GM21528 (cell line): ENCODE measurements at regions not wholly inside any gene's neighbourhood (a gene's known extent, or its start where the extent isn't known, plus 50 kb on each side); places are given as distances from the start of the nearest gene placed in this dataset.
A peak's percentile ranks its signal among the peaks of the same experiment; 100 is the strongest.
"Not testable (repeated sequence)": the region's sequence is repeated elsewhere in the genome, so short reads cannot be mapped to it uniquely, and the experiment has no call there.

Source experiments
- ATAC-seq: cut with Tn5 transposase; IDR thresholded peaks from one replicate; pipeline ENCODE4 v1.9.1; 2021; ENCODE audit warnings: mild to moderate bottlenecking, moderate library complexity; ENCODE audit not compliant: unreplicated experiment, low FRiP score

DNA sequence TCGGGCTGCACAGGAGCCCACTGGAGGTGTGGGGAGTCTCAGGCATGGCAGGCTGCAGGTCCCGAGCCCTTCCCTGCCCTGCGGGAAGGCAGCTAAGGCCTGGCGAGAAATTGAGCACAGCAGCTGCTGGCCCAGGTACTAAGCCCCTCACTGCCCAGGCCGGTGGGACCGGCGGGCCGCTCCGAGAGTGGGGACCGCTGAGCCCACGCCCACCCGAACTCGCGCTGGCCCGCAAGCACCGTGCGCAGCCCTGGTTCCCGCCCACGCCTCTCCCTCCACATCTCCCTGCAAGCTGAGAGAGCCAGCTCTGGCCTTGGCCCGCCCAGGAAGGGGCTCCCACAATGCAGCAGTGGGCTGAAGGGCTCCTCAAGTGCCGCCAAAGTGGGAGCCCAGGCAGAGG, 82.0 kb upstream of the NEIL3 start:
- no peak for ATAC-seq

DNA sequence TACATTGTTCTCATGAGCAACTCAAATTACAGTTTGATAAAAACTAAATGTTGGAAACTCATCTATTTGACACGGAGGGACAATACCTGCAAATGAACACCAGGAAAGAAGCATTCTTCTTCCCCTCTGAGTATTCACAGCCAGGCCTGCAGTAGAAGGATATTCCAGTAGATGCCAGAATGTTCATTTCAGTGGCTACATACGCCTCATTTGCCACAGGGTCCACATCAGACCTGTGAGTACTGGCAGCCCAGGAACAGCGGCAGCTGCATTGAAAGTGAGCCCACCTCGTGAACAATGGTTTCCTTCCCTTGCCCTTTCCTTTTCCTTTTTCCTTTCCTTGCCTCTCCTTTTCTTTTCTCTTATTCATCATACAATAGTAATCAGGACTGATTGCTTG, 81.1 kb upstream of the NEIL3 start:
- no peak for ATAC-seq

DNA sequence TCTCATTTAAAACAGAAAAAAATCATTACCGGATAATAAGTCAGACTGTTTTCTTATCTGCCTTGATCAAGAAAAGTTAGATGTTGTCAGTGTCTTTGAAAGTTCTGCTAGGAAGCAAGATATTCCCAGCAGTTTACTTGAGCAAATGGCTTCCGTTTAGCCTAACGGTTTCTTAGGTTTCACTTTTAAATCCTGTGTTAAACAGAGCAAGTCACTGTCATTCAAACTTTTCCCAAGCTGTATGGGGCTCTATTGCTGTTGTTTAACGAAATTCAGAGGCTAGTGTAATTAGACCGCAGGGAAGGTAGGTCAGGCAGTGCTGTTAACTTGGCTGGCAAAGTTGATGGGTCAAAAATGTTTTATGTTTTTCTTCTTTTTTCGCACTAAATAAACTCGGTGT, 80.3 kb upstream of the NEIL3 start:
- ATAC-seq: no peak

GRCh38 chr4:177232473-177232872, 77.2 kb upstream of the NEIL3 start:
- no peak for ATAC-seq

DNA sequence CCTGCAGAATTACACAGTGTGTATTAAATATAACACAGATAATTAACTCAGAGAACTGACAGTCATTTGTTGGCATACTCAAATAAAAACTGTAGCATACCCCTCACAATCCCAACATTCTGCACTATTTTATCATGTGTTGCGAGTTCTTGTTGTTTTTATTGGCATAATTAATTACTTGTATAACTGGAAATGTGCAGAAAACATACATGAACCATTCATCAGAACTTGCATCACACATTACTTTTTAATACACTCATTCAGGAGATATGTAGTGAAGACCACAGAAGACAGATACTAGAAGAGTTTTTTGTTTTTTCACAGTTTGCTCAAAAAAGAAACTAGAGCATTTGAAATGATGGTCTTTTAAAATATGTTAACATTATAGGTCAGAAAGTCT, 74.6 kb upstream of the NEIL3 start:
- no peak for ATAC-seq

DNA sequence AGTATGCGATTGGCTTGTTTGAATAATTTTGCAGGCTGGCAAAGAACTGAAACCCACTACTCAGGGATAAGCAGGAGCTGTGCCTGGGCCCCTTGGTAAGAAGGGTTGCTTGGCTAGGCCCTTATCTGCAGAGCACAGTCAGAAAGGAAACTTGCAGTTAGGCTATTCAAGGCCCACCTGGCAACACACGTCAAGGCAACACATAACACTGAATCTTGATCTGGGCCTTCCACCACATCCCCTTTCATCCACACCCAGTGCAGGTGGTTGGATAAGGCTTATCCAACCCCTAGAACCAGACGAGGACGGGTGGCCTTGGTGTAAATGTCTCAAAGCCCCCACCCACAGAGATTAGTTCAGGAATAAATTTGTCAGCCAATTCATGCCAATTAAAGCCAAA, 72.8 kb upstream of the NEIL3 start:
- ATAC-seq: no peak

DNA sequence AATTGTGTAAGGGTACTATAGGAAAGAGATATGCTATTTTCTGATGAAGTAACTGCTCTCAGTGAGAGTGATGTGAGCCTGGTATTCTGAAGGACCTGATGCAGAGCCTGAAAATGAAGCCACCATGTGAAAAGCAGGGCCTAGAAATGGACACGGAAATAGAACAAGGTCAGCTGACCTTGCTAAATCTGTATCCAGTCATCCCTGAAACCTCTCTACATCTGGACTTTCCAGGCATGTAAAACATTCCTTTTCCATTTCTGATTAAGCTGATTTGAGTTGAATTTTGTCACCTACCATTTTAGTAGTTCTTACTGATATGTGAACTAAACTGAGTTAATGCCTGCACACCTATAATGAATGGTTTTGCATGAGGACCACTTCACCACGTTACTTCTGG, 72.4 kb upstream of the NEIL3 start:
- ATAC-seq: no peak

DNA sequence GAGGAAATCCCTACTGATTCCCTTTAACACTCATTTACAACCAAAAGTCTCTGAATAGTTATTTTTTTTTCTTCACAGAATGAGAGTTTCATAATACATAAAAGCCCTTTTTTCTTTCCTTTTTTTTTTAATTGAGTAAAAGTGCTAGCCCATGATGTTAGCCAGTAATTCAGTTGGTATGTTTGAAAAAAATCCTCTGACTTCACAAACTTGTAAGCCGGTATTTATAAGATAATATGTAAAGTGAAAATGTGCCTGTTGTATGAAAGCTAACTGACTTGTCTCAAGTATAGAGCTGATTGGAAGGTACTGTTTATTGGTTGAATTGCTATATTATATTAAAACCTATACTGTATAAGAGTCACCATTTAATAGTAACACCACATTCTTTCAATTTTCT, 70.2 kb upstream of the NEIL3 start:
- ATAC-seq: no peak

GRCh38 chr4:177239878-177240277, 69.8 kb upstream of the NEIL3 start:
- ATAC-seq: no peak

GRCh38 chr4:177242651-177243286, 66.9 kb upstream of the NEIL3 start:
- ATAC-seq: no peak

GRCh38 chr4:177246641-177247584, 62.8 kb upstream of the NEIL3 start:
- no peak for ATAC-seq

DNA sequence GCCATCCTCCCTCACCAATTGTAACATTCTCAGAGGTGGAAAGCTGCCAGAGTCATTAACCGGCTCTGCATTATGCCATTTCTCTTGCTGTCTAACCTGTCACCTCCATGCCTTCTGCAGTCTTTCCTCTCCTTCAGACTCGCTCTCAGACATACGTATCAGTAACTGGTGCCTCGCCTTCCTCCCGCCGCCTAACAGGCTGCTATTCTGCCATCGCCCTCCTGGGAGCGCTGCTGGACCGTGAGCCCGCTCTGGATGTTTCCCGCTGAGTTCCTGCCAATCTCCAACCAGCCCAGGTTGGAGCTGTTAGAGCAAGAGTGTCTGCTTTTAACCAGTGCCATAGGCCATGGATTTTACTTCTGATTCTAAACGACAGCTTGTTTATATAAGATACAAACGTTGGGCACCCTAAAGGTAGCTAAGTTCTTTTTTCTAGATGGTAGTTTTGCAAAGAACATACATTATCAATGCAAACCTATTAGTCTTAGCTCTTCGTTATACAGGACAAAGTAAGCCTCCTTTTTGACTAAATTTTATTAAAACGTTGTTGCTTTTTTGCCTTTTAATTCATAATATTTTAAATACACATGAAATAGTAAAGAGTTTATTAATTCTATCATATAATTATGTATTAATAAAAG, 59.5 kb upstream of the NEIL3 start:
- ATAC-seq: peak; percentile 96

DNA sequence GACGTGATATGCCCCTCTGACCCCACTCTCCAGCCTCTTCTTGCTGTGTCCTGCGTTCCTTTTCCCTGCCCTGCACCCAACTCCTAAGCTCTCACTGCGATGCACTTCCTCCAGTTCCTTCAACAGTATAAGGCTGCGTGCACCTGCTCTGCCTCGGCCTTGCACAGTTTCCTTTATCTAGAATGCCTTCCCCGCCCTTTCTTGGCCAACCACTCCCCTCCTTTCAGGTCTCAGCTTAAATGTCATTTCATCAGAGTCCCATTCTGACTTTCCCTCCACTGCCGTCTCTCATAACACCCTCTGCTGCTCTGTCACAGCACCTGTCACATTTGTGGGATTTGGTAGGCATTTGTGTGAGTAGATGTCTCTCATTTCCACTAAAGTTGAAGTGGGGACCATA, 58.4 kb upstream of the NEIL3 start:
- no peak for ATAC-seq

DNA sequence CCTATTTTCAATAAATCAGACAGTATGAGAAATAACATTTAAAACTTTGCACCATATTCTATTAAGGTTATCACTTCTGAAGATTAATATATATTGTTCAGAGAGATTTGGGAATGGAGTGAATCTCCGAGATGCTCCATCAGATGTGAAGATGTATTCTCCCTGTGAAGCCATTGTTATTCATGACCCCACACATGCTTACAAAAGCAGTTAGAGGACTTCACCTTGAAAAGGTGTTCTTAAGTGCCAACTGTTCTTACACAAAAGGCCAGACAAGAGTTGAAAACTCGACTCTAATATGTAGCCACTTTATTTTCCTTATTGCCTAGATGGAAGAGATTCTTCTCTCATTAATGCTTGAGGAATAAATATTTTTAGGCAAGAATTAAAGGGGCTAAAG, 54.3 kb upstream of the NEIL3 start:
- ATAC-seq: no peak

- no peak for ATAC-seq
Measured at GRCh38 chr4:177256950-177257349, 52.7 kb upstream of the NEIL3 start.

DNA sequence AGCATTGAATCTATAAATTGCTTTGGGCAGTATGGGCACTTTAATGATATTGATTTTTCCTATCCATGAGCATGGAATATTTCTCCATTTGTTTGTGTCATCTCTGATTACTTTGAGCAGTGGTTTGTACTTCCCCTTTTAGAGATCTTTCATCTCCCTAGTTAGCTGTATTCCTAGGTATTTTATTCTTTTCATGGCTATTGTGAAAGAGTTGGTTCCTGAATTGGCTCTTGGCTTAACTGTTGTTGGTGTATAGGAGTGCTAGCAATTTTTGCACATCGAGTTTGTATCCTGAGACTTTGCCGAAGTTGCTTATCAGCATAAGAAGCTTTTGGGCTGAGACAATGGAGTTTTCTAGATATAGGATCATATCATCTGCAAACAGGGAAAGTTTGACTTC, 50.2 kb upstream of the NEIL3 start:
- not testable (repeated sequence) for ATAC-seq
